Muscle layer of duodenum (tissue), 2 donors: ENCODE measurements at regions not wholly inside any gene's neighbourhood (a gene's known extent, or its start where the extent isn't known, plus 50 kb on each side); places are given as distances from the start of the nearest gene placed in this dataset.

Experiments
- H3K27ac ChIP-seq: one replicate; pipeline ENCODE4 v1.7.0; 2013; ENCODE audit warnings: mild to moderate bottlenecking, low read length
- H3K27me3 ChIP-seq: one replicate; pipeline ENCODE4 v1.7.0; 2013; ENCODE audit warnings: low read depth, mild to moderate bottlenecking, control low read depth, low read length
- H3K36me3 ChIP-seq, 2 donors: one replicate each; pipeline ENCODE4 v1.7.0; 2013; ENCODE audit warnings: low read length in 2 of 2, control low read depth in 1 of 2, mild to moderate bottlenecking in 1 of 2; ENCODE audit not compliant: insufficient read depth in 2 of 2, control insufficient read depth in 1 of 2
- H3K4me1 ChIP-seq, 2 donors: one replicate each; pipeline ENCODE4 v1.7.0; 2013; ENCODE audit warnings: low read length in 2 of 2, mild to moderate bottlenecking in 2 of 2, control low read depth in 1 of 2, moderate library complexity in 1 of 2; ENCODE audit not compliant: insufficient read depth in 2 of 2, control insufficient read depth in 1 of 2
- H3K4me3 ChIP-seq, 2 donors: one replicate each; pipeline ENCODE4 v1.7.0; 2013; ENCODE audit warnings: low read length in 2 of 2, low read depth in 1 of 2, mild to moderate bottlenecking in 1 of 2
- H3K9me3 ChIP-seq, 2 donors: one replicate each; pipeline ENCODE4 v1.7.0; 2013; ENCODE audit warnings: low read length in 2 of 2, control low read depth in 1 of 2, mild to moderate bottlenecking in 1 of 2; ENCODE audit not compliant: control insufficient read depth in 1 of 2
- donor health status: healthy.

DNA sequence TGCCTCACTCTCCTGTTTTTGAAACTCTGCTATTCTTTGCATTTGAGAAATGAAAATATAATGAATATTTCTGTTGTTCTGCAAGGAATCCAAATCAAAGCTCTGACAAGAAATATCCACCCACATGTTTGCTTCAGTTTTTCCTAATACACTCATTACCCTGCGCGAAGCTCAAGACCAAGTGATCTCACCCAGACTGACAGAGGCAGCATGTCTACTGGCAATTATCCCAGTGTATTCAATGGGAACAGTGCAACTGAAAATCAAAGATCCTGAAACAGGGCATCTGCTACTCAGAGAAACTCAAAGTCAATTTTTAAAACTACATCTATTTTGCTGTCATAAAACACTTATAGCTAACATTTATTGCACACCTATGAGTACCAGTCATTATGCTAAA, 321.0 kb upstream of the LRRC7 start:
- Histone ChIP-seq H3K4me3 (no peak overlapping the region), H3K27ac (no peak overlapping the region), H3K36me3 (no peaks in the 10 kb centered on the region), H3K27me3 (no peaks in the 10 kb centered on the region), H3K9me3 (no peaks in the 10 kb centered on the region), H3K4me1 (no peaks in the 10 kb centered on the region)

GRCh38 chr1:69252696-69253095, 315.0 kb upstream of the LRRC7 start:
- Histone ChIP-seq H3K36me3 (no peaks in the 10 kb centered on the region), H3K4me1 (no peaks in the 10 kb centered on the region)

GRCh38 chr1:69256036-69256435, 311.7 kb upstream of the LRRC7 start:
- no peaks in the 10 kb centered on the region for H3K36me3 ChIP-seq
- H3K4me1 ChIP-seq = no peaks in the 10 kb centered on the region
- H3K9me3 ChIP-seq = no peaks in the 10 kb centered on the region
- H3K27ac ChIP-seq = no peak overlapping the region
- no peak overlapping the region for H3K4me3 ChIP-seq
- H3K27me3 ChIP-seq = no peaks in the 10 kb centered on the region

More at GRCh38 chr1:69252696-69253095, 315.0 kb upstream of the LRRC7 start:
- no peak overlapping the region for H3K27ac ChIP-seq
- no peaks in the 10 kb centered on the region for H3K9me3 ChIP-seq
- H3K4me3 ChIP-seq = no peak overlapping the region
- H3K27me3 ChIP-seq = no peaks in the 10 kb centered on the region

DNA sequence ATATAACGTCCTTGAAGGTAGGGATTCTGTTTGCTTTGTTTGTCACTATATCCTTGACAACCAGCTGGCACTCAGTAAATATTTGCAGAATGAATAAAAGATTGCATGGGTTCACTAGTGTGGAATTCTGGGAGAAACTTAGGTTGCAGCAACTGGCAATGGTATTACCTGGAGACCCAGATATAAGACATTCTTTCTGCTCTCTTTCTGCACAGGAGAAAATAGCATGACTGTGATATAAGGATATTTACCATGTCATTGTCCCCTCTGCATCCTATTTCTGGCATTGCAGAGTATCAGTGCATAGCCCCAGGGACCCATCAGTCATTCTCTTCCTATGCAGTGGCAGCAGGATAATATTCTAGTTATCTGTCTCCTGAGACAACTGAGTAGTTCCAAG, 308.9 kb upstream of the LRRC7 start:
- Histone ChIP-seq H3K27ac (no peak overlapping the region), H3K4me3 (no peak overlapping the region), H3K9me3 (no peaks in the 10 kb centered on the region), H3K4me1 (peaks cover 0 to 6% of the 10 kb centered on the region in 2 donors), H3K27me3 (no peaks in the 10 kb centered on the region), H3K36me3 (no peaks in the 10 kb centered on the region)

GRCh38 chr1:69263921-69264391, 303.8 kb upstream of the LRRC7 start:
- Histone ChIP-seq H3K27ac (no peak overlapping the region), H3K4me1 (peaks cover 3 to 8% of the 10 kb centered on the region in 2 donors), H3K36me3 (no peaks in the 10 kb centered on the region), H3K4me3 (no peak overlapping the region), H3K9me3 (no peaks in the 10 kb centered on the region), H3K27me3 (no peaks in the 10 kb centered on the region)

DNA sequence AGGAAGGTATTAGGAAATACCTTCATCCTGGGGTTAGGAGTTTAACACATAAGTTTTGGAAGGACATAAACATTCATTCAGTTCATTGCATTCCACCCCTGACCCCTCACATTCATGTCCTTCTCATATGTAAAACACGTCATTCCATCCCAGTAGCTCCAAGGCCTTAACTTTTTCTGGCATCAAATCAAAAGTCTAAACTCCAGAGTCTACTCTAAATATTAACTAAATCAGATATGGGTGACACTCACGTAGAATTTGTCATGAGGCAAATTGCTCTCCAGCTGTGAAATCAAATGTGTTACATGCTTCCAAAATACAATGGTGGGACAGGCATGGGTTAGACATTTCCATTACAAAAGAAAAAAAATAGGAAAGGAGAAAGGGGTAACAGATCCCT, 298.2 kb upstream of the LRRC7 start:
- Histone ChIP-seq H3K4me3 (no peak overlapping the region), H3K4me1 (peaks cover 0 to 6% of the 10 kb centered on the region in 2 donors)

DNA sequence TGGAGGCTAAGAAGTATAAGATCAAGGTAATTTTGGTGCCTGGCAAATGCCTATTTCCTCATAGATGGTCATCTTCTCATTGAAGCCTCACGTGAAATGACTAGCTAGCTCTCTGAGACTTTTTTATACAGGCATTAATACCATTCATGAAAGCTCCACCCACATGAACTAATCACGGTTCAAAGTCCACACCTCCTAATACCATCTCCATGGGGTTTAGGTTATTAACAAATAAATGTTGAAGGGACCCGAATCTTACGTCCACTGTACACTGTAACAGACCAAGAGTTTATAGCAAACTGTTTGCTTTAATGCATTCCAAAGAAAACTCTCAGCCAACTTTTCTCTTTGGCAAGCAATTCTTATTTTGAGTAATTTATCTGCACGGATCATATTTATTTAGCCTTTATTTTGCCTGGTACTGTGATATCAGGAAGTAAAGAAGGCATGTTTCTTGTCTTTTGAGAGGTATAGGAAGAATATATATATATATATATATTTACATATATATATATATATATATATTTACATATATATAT, 296.1 kb upstream of the LRRC7 start:
- H3K27me3 ChIP-seq = no peaks in the 10 kb centered on the region
- no peaks in the 10 kb centered on the region for H3K36me3 ChIP-seq
- peaks cover 0 to 6% of the 10 kb centered on the region in 2 donors for H3K4me1 ChIP-seq
- H3K9me3 ChIP-seq = no peaks in the 10 kb centered on the region
- no peak overlapping the region for H3K4me3 ChIP-seq
- H3K27ac ChIP-seq = no peak overlapping the region

More for the DNA sequence above, 298.2 kb upstream of the LRRC7 start:
- H3K27ac ChIP-seq = no peak overlapping the region
- H3K36me3 ChIP-seq = no peaks in the 10 kb centered on the region
- H3K27me3 ChIP-seq = no peaks in the 10 kb centered on the region
- H3K9me3 ChIP-seq = no peaks in the 10 kb centered on the region

DNA sequence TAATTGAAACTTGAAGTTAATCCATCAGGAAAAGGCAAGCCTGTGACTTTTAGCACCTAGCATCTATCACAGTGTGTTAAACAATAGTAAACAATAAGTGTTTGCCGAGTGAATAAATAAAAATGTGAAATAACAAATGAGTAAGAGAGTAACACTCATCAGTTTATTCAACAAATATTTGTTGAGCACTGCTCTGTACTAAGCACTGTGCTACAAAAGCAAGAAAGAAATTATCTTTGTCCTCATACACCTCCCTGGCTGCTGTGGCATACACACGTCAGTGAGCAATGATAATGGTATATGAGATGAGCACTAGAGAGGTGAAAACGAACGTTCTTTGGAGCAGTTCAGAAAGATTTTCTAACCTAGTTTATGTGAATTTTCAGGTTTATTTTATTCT, 295.0 kb upstream of the LRRC7 start:
- no peaks in the 10 kb centered on the region for H3K36me3 ChIP-seq
- H3K27me3 ChIP-seq = no peaks in the 10 kb centered on the region
- H3K9me3 ChIP-seq = no peaks in the 10 kb centered on the region
- H3K4me1 ChIP-seq = peaks cover 0 to 6% of the 10 kb centered on the region in 2 donors
- H3K27ac ChIP-seq = no peak overlapping the region
- no peak overlapping the region for H3K4me3 ChIP-seq

GRCh38 chr1:69278923-69279322, 288.8 kb upstream of the LRRC7 start:
- H3K27me3 ChIP-seq = no peaks in the 10 kb centered on the region
- no peaks in the 10 kb centered on the region for H3K9me3 ChIP-seq
- H3K4me1 ChIP-seq = peaks cover 0 to 6% of the 10 kb centered on the region in 2 donors
- H3K4me3 ChIP-seq = no peak overlapping the region
- no peaks in the 10 kb centered on the region for H3K36me3 ChIP-seq
- no peak overlapping the region for H3K27ac ChIP-seq

- Histone ChIP-seq H3K4me3 (no peak overlapping the region), H3K9me3 (no peaks in the 10 kb centered on the region), H3K27ac (no peak overlapping the region), H3K4me1 (peaks cover 0 to 6% of the 10 kb centered on the region in 2 donors), H3K36me3 (no peaks in the 10 kb centered on the region), H3K27me3 (no peaks in the 10 kb centered on the region)
Observed at GRCh38 chr1:69283516-69283915, 284.2 kb upstream of the LRRC7 start.

- H3K27me3 ChIP-seq = no peaks in the 10 kb centered on the region
- no peaks in the 10 kb centered on the region for H3K36me3 ChIP-seq
- no peak overlapping the region for H3K4me3 ChIP-seq
- peaks cover 0 to 6% of the 10 kb centered on the region in 2 donors for H3K4me1 ChIP-seq
- H3K27ac ChIP-seq = no peak overlapping the region
- H3K9me3 ChIP-seq = no peaks in the 10 kb centered on the region
Observed at GRCh38 chr1:69284508-69284907, 283.2 kb upstream of the LRRC7 start.

GRCh38 chr1:69288416-69288815, 279.3 kb upstream of the LRRC7 start:
- H3K27ac ChIP-seq = no peak overlapping the region
- H3K36me3 ChIP-seq = no peaks in the 10 kb centered on the region
- no peak overlapping the region for H3K4me3 ChIP-seq
- peaks cover 0 to 4% of the 10 kb centered on the region in 2 donors for H3K4me1 ChIP-seq
- H3K27me3 ChIP-seq = no peaks in the 10 kb centered on the region
- no peaks in the 10 kb centered on the region for H3K9me3 ChIP-seq
